K562 (cell line): ENCODE measurements at regions not wholly inside any gene's neighbourhood (a gene's known extent, or its start where the extent isn't known, plus 50 kb on each side); places are given as distances from the start of the nearest gene placed in this dataset.
A peak's percentile ranks its signal among the peaks of the same experiment; 100 is the strongest.

Source experiments
- ATAC-seq: fragments of 200-7000 bp; cut with Tn5 transposase; 3 replicates; pipeline ENCODE4 v1.9.1; 2020; ENCODE audit warnings: moderate library complexity
- BruUV-seq: library from RNA; stranded (reverse); fragments of 400-500 nt; replicated peaks from 2 replicates; lab custom pipeline; 2021; lab: Mats Ljungman, UMichigan
- CTCF ChIA-PET: fragments of 300-600 bp; formaldehyde crosslinking; extraction: SDS; loops from one replicate; lab custom pipeline; 2021; ENCODE audit warnings: low intra/inter-chr PET ratio; lab: Yijun Ruan, JAX
- POLR2A ChIA-PET: fragments of 300-600, 350-650 bp; sonication (Branson Sonifier 250); formaldehyde crosslinking; extraction: SDS; loops from one replicate; lab custom pipeline; 2021; ENCODE audit warnings: antibody characterized with exemption, inconsistent platforms; lab: Yijun Ruan, JAX
- DNase-seq, 4 experiments: peaks; one replicate each; pipeline versions ENCODE4 v3.0.0 to v3.0.0-alpha.2; 2011 to 2018; ENCODE audit warnings: low spot score in 3 of 4, mixed read lengths in 3 of 4; ENCODE audit errors: extremely low read depth in 1 of 4
- FAIRE-seq: peaks from 2 replicates; lab custom pipeline; 2011; peaks lifted over from hg19 to GRCh38; lab: Jason Lieb, UNC
- H2AFZ ChIP-seq: 2 replicates; pipeline ENCODE4 v1.6.0; 2011; ENCODE audit warnings: low read depth, low read length, control low read depth, inconsistent platforms
- H3K27ac ChIP-seq: fragments of 200-600 bp; 3 replicates; pipeline ENCODE4 v1.8.0; 2011; ENCODE audit warnings: low read depth, mild to moderate bottlenecking, control low read depth, inconsistent platforms, low read length, moderate library complexity, mixed read lengths; ENCODE audit errors: extremely low read depth
- H3K27me3 ChIP-seq, 2 experiments: fragments of 300-600 bp in 1 of 2; 2 replicates in 1 of 2; 3 replicates in 1 of 2; pipeline versions ENCODE4 v1.6.0 to v1.8.0; 2011; ENCODE audit warnings: inconsistent platforms in 2 of 2, low read length in 2 of 2, mild to moderate bottlenecking in 1 of 2, mixed read lengths in 1 of 2, moderate library complexity in 1 of 2; ENCODE audit not compliant: control insufficient read depth in 2 of 2, insufficient read depth in 2 of 2
- H3K36me3 ChIP-seq: fragments of 300-600 bp; 3 replicates; pipeline ENCODE4 v1.8.0; 2011; ENCODE audit warnings: mild to moderate bottlenecking, low read length, inconsistent platforms; ENCODE audit not compliant: control insufficient read depth, insufficient read depth
- H3K4me1 ChIP-seq, 2 experiments: fragments of 200-600 bp in 1 of 2; replicated peaks in 1 of 2; 2 replicates in 1 of 2; 3 replicates in 1 of 2; pipeline versions ENCODE4 v1.5.1 to v1.8.0; 2011; ENCODE audit warnings: inconsistent platforms in 2 of 2, low read length in 2 of 2, mild to moderate bottlenecking in 1 of 2, mixed read lengths in 1 of 2, moderate library complexity in 1 of 2; ENCODE audit not compliant: control insufficient read depth in 2 of 2, insufficient read depth in 2 of 2
- H3K4me2 ChIP-seq: 2 replicates; pipeline ENCODE4 v1.6.1; 2011; ENCODE audit warnings: low read length, control low read depth, inconsistent platforms, mixed read lengths; ENCODE audit not compliant: insufficient read depth
- H3K4me3 ChIP-seq: fragments of 200-600 bp; sonication (generic), shearing (Covaris generic); 2 replicates; pipeline ENCODE4 v1.5.1; 2016; ENCODE audit warnings: control low read depth, inconsistent platforms
- H3K79me2 ChIP-seq: fragments of 200-600 bp; 3 replicates; pipeline ENCODE4 v1.8.0; 2011; ENCODE audit warnings: low read length, inconsistent platforms; ENCODE audit not compliant: control insufficient read depth, insufficient read depth
- H3K9ac ChIP-seq, 2 experiments: 2 replicates each; pipeline versions ENCODE4 v1.6.0 to v1.6.1; 2011; ENCODE audit warnings: low read depth in 2 of 2, low read length in 2 of 2, control low read depth in 1 of 2, inconsistent platforms in 1 of 2, mild to moderate bottlenecking in 1 of 2, mixed read lengths in 1 of 2; ENCODE audit not compliant: insufficient read depth in 1 of 2
- H3K9me1 ChIP-seq: one replicate; pipeline ENCODE4 v1.6.0; 2011; ENCODE audit warnings: inconsistent platforms, mild to moderate bottlenecking, low read length, moderate library complexity; ENCODE audit not compliant: control insufficient read depth, insufficient read depth
- H3K9me3 ChIP-seq: replicated peaks from 2 replicates; pipeline ENCODE4 v1.5.1; 2011; ENCODE audit warnings: low read depth, low read length, inconsistent platforms; ENCODE audit not compliant: control insufficient read depth, insufficient read depth
- H4K20me1 ChIP-seq: replicated peaks from 2 replicates; pipeline ENCODE4 v1.6.1; 2011; ENCODE audit warnings: low read length, inconsistent platforms, mixed read lengths; ENCODE audit not compliant: control insufficient read depth, insufficient read depth
- C11orf30 ChIP-seq: fragments of 450-650 bp; IDR thresholded peaks from 2 replicates; pipeline ENCODE4 v1.6.1; 2016; ENCODE audit warnings: low read depth, mild to moderate bottlenecking
- COPS2 ChIP-seq: fragments of 450-650 bp; conservative IDR thresholded peaks from 2 replicates; pipeline ENCODE4 v1.6.1; 2016; ENCODE audit warnings: mild to moderate bottlenecking, moderate library complexity
- FOXK1 ChIP-seq: sonication (generic); formaldehyde crosslinking; IDR thresholded peaks from 2 replicates; pipeline ENCODE4 v1.8.0; 2022; ENCODE audit warnings: missing genetic modification reagents, mild to moderate bottlenecking, borderline replicate concordance
- MAFG ChIP-seq: fragments of 450-650 bp; conservative IDR thresholded peaks from 2 replicates; pipeline ENCODE4 v1.6.1; 2016; ENCODE audit warnings: missing genetic modification characterization, missing compliant biosample characterization
- MAFK ChIP-seq: IDR thresholded peaks from 2 replicates; pipeline ENCODE4 v1.6.1; 2011; ENCODE audit warnings: low read length, improper control_type of control experiment
- NFIC ChIP-seq: fragments of 450-650 bp; IDR thresholded peaks from 2 replicates; pipeline ENCODE4 v1.6.1; 2017; ENCODE audit warnings: mild to moderate bottlenecking, inconsistent platforms
- NONO ChIP-seq, 2 experiments: fragments of 200-400 bp in 1 of 2; fragments of 450-650 bp in 1 of 2; formaldehyde crosslinking in 1 of 2; IDR thresholded peaks; 2 replicates each; pipeline ENCODE4 v1.6.1; 2017; ENCODE audit warnings: low read depth in 2 of 2, mild to moderate bottlenecking in 2 of 2, moderate library complexity in 2 of 2, low read length in 1 of 2
- TAF9B ChIP-seq: fragments of 450-650 bp; IDR thresholded peaks from 2 replicates; pipeline ENCODE4 v1.6.1; 2018; ENCODE audit warnings: mild to moderate bottlenecking; ENCODE audit not compliant: partially characterized antibody
- TGIF2 ChIP-seq: sonication (generic); formaldehyde crosslinking; IDR thresholded peaks from 2 replicates; pipeline ENCODE4 v1.8.1; 2022; ENCODE audit warnings: mild to moderate bottlenecking, missing genetic modification reagents, moderate library complexity
- ZBTB1 ChIP-seq: sonication (generic); formaldehyde crosslinking; IDR thresholded peaks from 2 replicates; pipeline ENCODE4 v1.8.1; 2023; ENCODE audit warnings: missing genetic modification reagents, low read depth, mild to moderate bottlenecking, borderline replicate concordance
- ZNF133 ChIP-seq: fragments of 250-450 bp; sonication (Bioruptor Pico); IDR thresholded peaks from 2 replicates; pipeline ENCODE4 v1.4.0; 2020; ENCODE audit warnings: mild to moderate bottlenecking
- ZNF146 ChIP-seq: IDR thresholded peaks from one replicate; pipeline ENCODE4 v1.6.1; 2018; ENCODE audit warnings: missing compliant biosample characterization; ENCODE audit not compliant: unreplicated experiment
- ZNF444 ChIP-seq: fragments of 250-450 bp; sonication (Bioruptor Pico); IDR thresholded peaks from 2 replicates; pipeline ENCODE4 v1.4.0; 2020; ENCODE audit warnings: mild to moderate bottlenecking, moderate library complexity
- WGBS: fragments of 100-300 bp; shearing (Covaris generic); methylation state at CpG from one replicate; pipeline ENCODE4 v1.1.6; 2016; ENCODE audit warnings: low coverage, mixed read lengths; ENCODE audit not compliant: insufficient coverage; ENCODE audit errors: missing lambda C conversion rate; 5-methylcytosine and 5-hydroxymethylcytosine counted together
- in situ Hi-C: fragments of 300-500 bp; cut with MboI; formaldehyde crosslinking; loops from 4 replicates; pipeline ENCODE4 v1.15.0; 2018; ENCODE audit warnings: inconsistent platforms, mixed read lengths
- intact Hi-C: fragments of 100-400 bp; cut with micrococcal nuclease; formaldehyde crosslinking; loops from 2 replicates; pipeline ENCODE4 v1.14.2; 2022
- TF ChIP-seq, protein P1 (sequence below): fragments of 250-450 bp; sonication (Bioruptor Pico); IDR thresholded peaks from 2 replicates; pipeline ENCODE4 v1.8.0; 2021; ENCODE audit warnings: mild to moderate bottlenecking, moderate library complexity
- TF ChIP-seq, protein P2 (sequence below): fragments of 250-450 bp; sonication (Bioruptor Pico); IDR thresholded peaks from 2 replicates; pipeline ENCODE4 v1.5.0; 2022; ENCODE audit warnings: mild to moderate bottlenecking
- TF ChIP-seq, protein P3 (sequence below): fragments of 250-450 bp; sonication (Bioruptor Pico); IDR thresholded peaks from 2 replicates; pipeline ENCODE4 v1.5.0; 2021; ENCODE audit warnings: mild to moderate bottlenecking, moderate library complexity

DNA sequence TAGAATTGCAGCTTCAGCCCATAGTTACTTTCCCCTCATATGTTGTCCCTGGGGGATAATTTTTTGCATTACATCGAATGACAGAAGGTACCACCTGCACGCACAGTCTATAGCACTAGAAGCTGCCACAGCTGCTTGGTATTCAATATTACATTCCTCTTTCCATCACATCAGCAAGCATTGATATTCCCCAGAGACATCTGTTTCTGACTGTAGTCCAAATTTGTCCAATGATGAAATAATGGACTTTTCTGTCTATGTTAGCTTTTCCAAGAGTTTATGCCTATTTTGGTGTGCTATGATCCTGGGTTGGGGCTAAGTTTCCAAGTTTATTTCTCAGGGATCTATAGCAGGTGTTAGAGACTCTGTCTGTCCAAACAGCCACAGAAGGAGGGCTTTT lies 335.4 kb downstream of the LRIG3 start (continued):
- no peak for TF ChIP-seq ZNF444 (CRISPR knock-in tag)

DNA sequence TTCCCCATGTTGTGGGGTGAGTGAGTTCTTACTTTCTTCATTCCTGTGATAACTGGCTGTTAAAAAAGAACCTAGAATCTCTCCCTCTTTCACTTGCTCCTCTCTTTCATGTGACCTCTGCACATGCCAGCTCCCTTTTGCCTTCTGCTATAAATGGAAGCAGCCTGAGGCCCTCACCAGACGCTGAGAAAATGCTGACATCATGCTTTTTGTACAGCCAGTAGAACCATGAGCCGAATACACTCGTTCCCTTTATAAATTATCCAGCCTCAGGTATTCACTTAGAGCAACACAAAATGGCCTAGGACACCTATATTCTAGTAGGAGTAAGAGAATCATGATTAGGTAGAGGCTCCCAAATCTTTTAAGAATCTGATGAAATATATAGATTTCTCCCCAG lies 333.5 kb downstream of the LRIG3 start:
- Histone ChIP-seq H3K4me2 (no peak overlapping the region), H3K9ac (no peak overlapping the region), H3K79me2 (no peaks in the 10 kb centered on the region), H3K4me3 (no peak overlapping the region), H3K27me3 (no peaks in the 10 kb centered on the region), H4K20me1 (no peaks in the 10 kb centered on the region), H3K9me1 (no peaks in the 10 kb centered on the region), H3K36me3 (no peaks in the 10 kb centered on the region), H3K9me3 (no peaks in the 10 kb centered on the region), H3K27ac (no peak overlapping the region), H3K4me1 (no peaks in the 10 kb centered on the region), H2AFZ (no peak overlapping the region)
- WGBS = 0% methylated on average over 3 of the region's 3 CpGs
- ChIA-PET POLR2A (no interaction called here), CTCF (no interaction called here)
- BruUV-seq = no TSS peak
- in situ Hi-C loops (no loop called here), intact Hi-C loops (no loop called here)
- ATAC-seq = no peak
- DNase-seq = no peak
- no peak for FAIRE-seq
- TF ChIP-seq NONO (IDR thresholded peaks at IDR 0.05; ENCODE audit: low read depth in 2 of 2, low read length in 1 of 2) (no peak), TAF9B (no peak), C11orf30 (peak; percentile 20; the same call in 1 of the 2 replicates), ZBTB1 (no peak), FOXK1 (no peak), MAFK (peak; percentile 68), ZNF133 (CRISPR knock-in tag) (no peak), COPS2 (no peak), ZNF146 (CRISPR knock-in tag) (no peak), TGIF2 (no peak), NFIC (no peak), MAFG (tag) (peak; percentile 31; the same call in 1 of the 2 replicates)
- TF ChIP-seq, protein P1, sequence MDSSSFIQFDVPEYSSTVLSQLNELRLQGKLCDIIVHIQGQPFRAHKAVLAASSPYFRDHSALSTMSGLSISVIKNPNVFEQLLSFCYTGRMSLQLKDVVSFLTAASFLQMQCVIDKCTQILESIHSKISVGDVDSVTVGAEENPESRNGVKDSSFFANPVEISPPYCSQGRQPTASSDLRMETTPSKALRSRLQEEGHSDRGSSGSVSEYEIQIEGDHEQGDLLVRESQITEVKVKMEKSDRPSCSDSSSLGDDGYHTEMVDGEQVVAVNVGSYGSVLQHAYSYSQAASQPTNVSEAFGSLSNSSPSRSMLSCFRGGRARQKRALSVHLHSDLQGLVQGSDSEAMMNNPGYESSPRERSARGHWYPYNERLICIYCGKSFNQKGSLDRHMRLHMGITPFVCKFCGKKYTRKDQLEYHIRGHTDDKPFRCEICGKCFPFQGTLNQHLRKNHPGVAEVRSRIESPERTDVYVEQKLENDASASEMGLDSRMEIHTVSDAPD (CRISPR knock-in tag) = no peak
- TF ChIP-seq, protein P2, sequence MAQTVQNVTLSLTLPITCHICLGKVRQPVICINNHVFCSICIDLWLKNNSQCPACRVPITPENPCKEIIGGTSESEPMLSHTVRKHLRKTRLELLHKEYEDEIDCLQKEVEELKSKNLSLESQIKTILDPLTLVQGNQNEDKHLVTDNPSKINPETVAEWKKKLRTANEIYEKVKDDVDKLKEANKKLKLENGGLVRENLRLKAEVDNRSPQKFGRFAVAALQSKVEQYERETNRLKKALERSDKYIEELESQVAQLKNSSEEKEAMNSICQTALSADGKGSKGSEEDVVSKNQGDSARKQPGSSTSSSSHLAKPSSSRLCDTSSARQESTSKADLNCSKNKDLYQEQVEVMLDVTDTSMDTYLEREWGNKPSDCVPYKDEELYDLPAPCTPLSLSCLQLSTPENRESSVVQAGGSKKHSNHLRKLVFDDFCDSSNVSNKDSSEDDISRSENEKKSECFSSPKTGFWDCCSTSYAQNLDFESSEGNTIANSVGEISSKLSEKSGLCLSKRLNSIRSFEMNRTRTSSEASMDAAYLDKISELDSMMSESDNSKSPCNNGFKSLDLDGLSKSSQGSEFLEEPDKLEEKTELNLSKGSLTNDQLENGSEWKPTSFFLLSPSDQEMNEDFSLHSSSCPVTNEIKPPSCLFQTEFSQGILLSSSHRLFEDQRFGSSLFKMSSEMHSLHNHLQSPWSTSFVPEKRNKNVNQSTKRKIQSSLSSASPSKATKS (CRISPR knock-in tag) = no peak
- TF ChIP-seq, protein P3, sequence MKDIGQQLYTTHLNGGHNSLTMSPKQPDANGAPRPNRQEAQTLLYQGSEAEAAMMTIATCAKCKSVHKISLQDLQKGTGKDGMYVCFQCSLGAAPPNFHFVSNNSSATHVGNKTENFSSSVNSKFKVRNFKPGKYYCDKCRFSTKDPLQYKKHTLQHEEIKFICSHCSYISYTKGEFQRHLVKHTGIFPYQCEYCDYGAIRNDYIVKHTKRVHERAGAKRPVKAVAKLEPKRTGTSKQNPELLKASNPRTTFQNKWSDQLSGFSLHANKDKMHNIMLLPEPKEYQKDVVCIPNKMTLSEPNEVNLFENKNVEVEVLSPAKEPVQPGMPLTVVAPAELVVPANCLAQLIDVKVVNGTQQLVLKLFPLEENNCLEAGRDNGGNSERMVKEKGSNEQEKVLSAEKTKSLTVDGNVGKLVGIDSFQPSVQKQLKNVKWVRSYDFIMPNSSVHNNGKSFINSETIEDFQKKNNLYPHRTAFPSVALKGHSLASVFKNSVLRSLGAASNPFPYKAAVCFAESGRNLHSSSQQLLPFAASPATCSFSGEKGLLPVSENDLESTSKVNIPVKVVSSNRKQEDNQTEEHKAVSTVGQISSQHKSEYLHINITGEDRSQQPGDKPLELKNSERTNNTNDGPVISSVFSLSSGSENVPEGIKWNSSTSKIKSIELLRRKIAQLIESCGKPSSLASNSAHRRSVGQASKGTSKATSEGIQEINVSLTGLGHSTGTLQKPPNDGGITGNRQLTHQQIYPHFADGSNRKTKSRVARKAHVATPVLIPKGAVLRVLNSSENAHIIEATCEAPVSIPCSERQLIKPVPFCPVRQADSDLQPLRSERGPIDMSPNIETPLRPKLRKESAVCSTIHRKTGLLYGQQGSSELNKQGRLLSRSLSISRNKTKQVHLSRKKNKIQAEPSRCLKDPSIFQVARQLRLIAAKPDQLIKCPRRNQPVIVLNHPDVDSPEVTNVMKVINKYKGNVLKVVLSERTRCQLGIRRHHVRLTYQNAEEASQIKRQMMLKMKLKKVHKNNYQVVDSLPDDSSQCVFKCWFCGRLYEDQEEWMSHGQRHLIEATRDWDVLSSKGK (CRISPR knock-in tag) = no peak
